ENCODE measurements at regions not wholly inside any gene's neighbourhood (a gene's known extent, or its start where the extent isn't known, plus 50 kb on each side); places are given as distances from the start of the nearest gene placed in this dataset.

- H3K9ac ChIP-seq (replicated peaks in 1 of 4; ENCODE audit: extremely low read depth in 1 of 4, low read depth in 3 of 4, low read length in 3 of 4) = no peak overlapping the region
- H3K23me2 ChIP-seq (ENCODE audit: low read depth, low read length) = no peaks in the 10 kb centered on the region
- H3K4me2 ChIP-seq (ENCODE audit: insufficient read depth in 1 of 2, low read depth in 2 of 2, low read length in 2 of 2) = no peak overlapping the region
- H2AFZ ChIP-seq (ENCODE audit: low read length) = no peak overlapping the region
- no peak overlapping the region for H3K56ac ChIP-seq (replicated peaks; ENCODE audit: insufficient read length, low read depth, low read length)
- H2BK20ac ChIP-seq (ENCODE audit: low read length) = no peak overlapping the region
- TF ChIP-seq TCF12 (IDR thresholded peaks at IDR 0.05; ENCODE audit: low read depth, low read length) (no peak), CHD2 (IDR thresholded peaks at IDR 0.05; ENCODE audit: low read length) (no peak), EP300 (IDR thresholded peaks at IDR 0.05; ENCODE audit: borderline replicate concordance in 1 of 2, low read depth in 2 of 2, low read length in 2 of 2) (no peak), POU5F1 (IDR thresholded peaks at IDR 0.05; ENCODE audit: low read depth, low read length) (no peak), SIRT6 (IDR thresholded peaks at IDR 0.05; ENCODE audit: low read length) (no peak), SP2 (IDR thresholded peaks at IDR 0.05; ENCODE audit: low read length) (no peak), SRF (IDR thresholded peaks at IDR 0.05; ENCODE audit: low read depth, low read length) (no peak), NANOG (IDR thresholded peaks at IDR 0.05; ENCODE audit: insufficient read depth, low read depth, low read length, poor library complexity, severe bottlenecking) (no peak), ATF2 (IDR thresholded peaks at IDR 0.05; ENCODE audit: low read length) (no peak), GABPA (IDR thresholded peaks at IDR 0.05; ENCODE audit: borderline replicate concordance, insufficient read depth, low read length) (no peak), RNF2 (IDR thresholded peaks at IDR 0.05; ENCODE audit: borderline replicate concordance, low read depth, low read length, missing control alignments, poor library complexity, severe bottlenecking) (no peak)
- no peaks in the 10 kb centered on the region for H3K9me3 ChIP-seq (ENCODE audit: insufficient read depth in 2 of 2, low read depth in 1 of 2, low read length in 1 of 2)
- no peak overlapping the region for H2BK5ac ChIP-seq (ENCODE audit: low read depth, low read length)
- no peaks in the 10 kb centered on the region for H3K79me1 ChIP-seq (ENCODE audit: low read depth, low read length)
- H2BK12ac ChIP-seq (ENCODE audit: low read depth, low read length) = no peak overlapping the region
- no peak overlapping the region for H3K4me3 ChIP-seq (ENCODE audit: extremely low read depth in 1 of 4, insufficient read depth in 2 of 4, low read depth in 3 of 4, low read length in 4 of 4)
- H3K27me3 ChIP-seq (replicated peaks in 1 of 4; ENCODE audit: control insufficient read depth in 3 of 4, extremely low read depth in 1 of 4, insufficient read depth in 3 of 4, low read length in 3 of 4) = no peaks in the 10 kb centered on the region
- no peak for FAIRE-seq
- no peak overlapping the region for H3K4ac ChIP-seq (replicated peaks; ENCODE audit: insufficient read length, low read depth, low read length)
- no peaks in the 10 kb centered on the region for H3K79me2 ChIP-seq (ENCODE audit: control insufficient read depth in 1 of 2, insufficient read depth in 2 of 2, low read length in 2 of 2)
- H2AK5ac ChIP-seq (ENCODE audit: low read depth, low read length) = no peak overlapping the region
- H4K20me1 ChIP-seq (replicated peaks in 1 of 2; ENCODE audit: control insufficient read depth in 1 of 2, insufficient read depth in 2 of 2, low read length in 2 of 2) = no peaks in the 10 kb centered on the region
- H3K36me3 ChIP-seq (ENCODE audit: control insufficient read depth in 2 of 4, insufficient read depth in 4 of 4, low read length in 3 of 4) = no peaks in the 10 kb centered on the region
- no peak overlapping the region for H4K91ac ChIP-seq (replicated peaks; ENCODE audit: insufficient read length, low read length)
- no peak overlapping the region for H3K18ac ChIP-seq (ENCODE audit: extremely low read depth, low read length)
- 88% methylated on average over 1 of the region's 1 CpG; no CpG with 5 or more reads in 1 of the 2 experiments for WGBS, 2 experiments (ENCODE audit: extremely low coverage in 1 of 2, insufficient coverage in 1 of 2, insufficient read length in 1 of 2, insufficient replicate concordance in 2 of 2, low coverage in 1 of 2, low lambda C conversion rate in 2 of 2, missing lambda C conversion rate in 1 of 2)
- no peak for DNase-seq (ENCODE audit: low read depth in 1 of 2, low spot score in 2 of 2)
- H3K14ac ChIP-seq (ENCODE audit: insufficient read length) = no peak overlapping the region
- H3K27ac ChIP-seq (ENCODE audit: low read depth, low read length) = no peak overlapping the region
- ChIA-PET POLR2A (ENCODE audit: partially characterized antibody) (no interaction called here), CTCF (ENCODE audit: partially characterized antibody) (no interaction called here)
- H3K4me1 ChIP-seq (replicated peaks in 1 of 4; ENCODE audit: control insufficient read depth in 3 of 4, insufficient read depth in 4 of 4, low read length in 3 of 4) = no peaks in the 10 kb centered on the region; a peak in 1 of 7 replicates
- H2BK15ac ChIP-seq (ENCODE audit: low read length) = no peak overlapping the region
- no peak overlapping the region for H3K23ac ChIP-seq (ENCODE audit: insufficient read length)
- no peak overlapping the region for H2BK120ac ChIP-seq (replicated peaks; ENCODE audit: low read depth, low read length)
- H4K5ac ChIP-seq (ENCODE audit: insufficient read length, low read depth, low read length) = no peak overlapping the region
- H4K8ac ChIP-seq (ENCODE audit: extremely low read depth, insufficient read depth, low read length) = no peak overlapping the region
These were observed 588.8 kb downstream of the INHBA start for GRCh38 chr7:41114131-41114530.
